ENCODE measurements at regions not wholly inside any gene's neighbourhood (a gene's known extent, or its start where the extent isn't known, plus 50 kb on each side); places are given as distances from the start of the nearest gene placed in this dataset.

- DNase-seq (ENCODE audit: low spot score) = no peak
These were observed 372.2 kb upstream of the SMIM21 start for GRCh38 chr18:75799449-75800330.

GRCh38 chr18:75797046-75797445 lies 369.5 kb upstream of the SMIM21 start:
- DNase-seq (ENCODE audit: low spot score) = no peak

- no peak for DNase-seq (ENCODE audit: low spot score)
These were observed 363.3 kb upstream of the SMIM21 start for GRCh38 chr18:75790796-75791195.

- DNase-seq (ENCODE audit: low spot score) = no peak
These were observed 362.6 kb upstream of the SMIM21 start for GRCh38 chr18:75790111-75790510.

GRCh38 chr18:75785834-75786233 lies 358.3 kb upstream of the SMIM21 start:
- no peak for DNase-seq (ENCODE audit: low spot score)

GRCh38 chr18:75785206-75785605 lies 357.7 kb upstream of the SMIM21 start:
- no peak for DNase-seq (ENCODE audit: low spot score)

- DNase-seq (ENCODE audit: low spot score) = no peak
These were observed 356.9 kb upstream of the SMIM21 start for GRCh38 chr18:75784390-75784789.

GRCh38 chr18:75783566-75784281 lies 356.2 kb upstream of the SMIM21 start:
- DNase-seq (ENCODE audit: low spot score) = no peak

GRCh38 chr18:75782826-75783225 lies 355.3 kb upstream of the SMIM21 start:
- no peak for DNase-seq (ENCODE audit: low spot score)

GRCh38 chr18:75782204-75782603 lies 354.7 kb upstream of the SMIM21 start:
- no peak for DNase-seq (ENCODE audit: low spot score)

GRCh38 chr18:75779910-75780309 lies 352.4 kb upstream of the SMIM21 start:
- DNase-seq (ENCODE audit: low spot score) = no peak

- no peak for DNase-seq (ENCODE audit: low spot score)
These were observed 351.9 kb upstream of the SMIM21 start for GRCh38 chr18:75779450-75779849.

- DNase-seq (ENCODE audit: low spot score) = no peak
These were observed 350.1 kb upstream of the SMIM21 start for GRCh38 chr18:75777630-75778029.

GRCh38 chr18:75775121-75775520 lies 347.6 kb upstream of the SMIM21 start:
- no peak for DNase-seq (ENCODE audit: low spot score)

- DNase-seq (ENCODE audit: low spot score) = no peak
These were observed 346.1 kb upstream of the SMIM21 start for GRCh38 chr18:75773618-75774017.

GRCh38 chr18:75762758-75763157 lies 335.3 kb upstream of the SMIM21 start:
- DNase-seq (ENCODE audit: low spot score) = no peak

- no peak for DNase-seq (ENCODE audit: low spot score)
These were observed 332.7 kb upstream of the SMIM21 start for GRCh38 chr18:75760208-75760607.

GRCh38 chr18:75757951-75758350 lies 330.4 kb upstream of the SMIM21 start:
- DNase-seq (ENCODE audit: low spot score) = no peak

- DNase-seq (ENCODE audit: low spot score) = no peak
These were observed 326.9 kb upstream of the SMIM21 start for GRCh38 chr18:75754433-75754832.

GRCh38 chr18:75753753-75754152 lies 326.2 kb upstream of the SMIM21 start:
- no peak for DNase-seq (ENCODE audit: low spot score)

- no peak for DNase-seq (ENCODE audit: low spot score)
These were observed 325.3 kb upstream of the SMIM21 start for GRCh38 chr18:75752740-75753263.

- DNase-seq (ENCODE audit: low spot score) = no peak
These were observed 317.6 kb upstream of the SMIM21 start for GRCh38 chr18:75745147-75745546.

GRCh38 chr18:75742516-75742915 lies 315.0 kb upstream of the SMIM21 start:
- no peak for DNase-seq (ENCODE audit: low spot score)

All from hepatic stellate cell (primary cell).